Neuronal stem cell (in vitro differentiated cells): ENCODE measurements at regions not wholly inside any gene's neighbourhood (a gene's known extent, or its start where the extent isn't known, plus 50 kb on each side); places are given as distances from the start of the nearest gene placed in this dataset.

Experiments used
- DNase-seq: peaks from one replicate; pipeline ENCODE4 v3.0.0-alpha.2; 2013; ENCODE audit warnings: low spot score
- H2AFZ ChIP-seq: one replicate; pipeline ENCODE4 v1.6.1; 2013; ENCODE audit warnings: mild to moderate bottlenecking, low read length, inconsistent platforms
- H2AK5ac ChIP-seq: 2 replicates; pipeline ENCODE4 v1.6.1; 2013; ENCODE audit warnings: low read depth, mild to moderate bottlenecking, inconsistent platforms, low read length, moderate library complexity, mixed read lengths
- H2BK120ac ChIP-seq: 2 replicates; pipeline ENCODE4 v1.6.1; 2013; ENCODE audit warnings: low read depth, mild to moderate bottlenecking, inconsistent platforms, low read length, moderate library complexity, mixed read lengths
- H2BK12ac ChIP-seq: one replicate; pipeline ENCODE4 v1.6.1; 2013; ENCODE audit warnings: low read length, inconsistent platforms
- H2BK15ac ChIP-seq: 2 replicates; pipeline ENCODE4 v1.6.1; 2013; ENCODE audit warnings: mild to moderate bottlenecking, low read length, inconsistent platforms, mixed read lengths
- H2BK5ac ChIP-seq: one replicate; pipeline ENCODE4 v1.6.1; 2013; ENCODE audit warnings: inconsistent platforms, mild to moderate bottlenecking, low read length, moderate library complexity
- H3K14ac ChIP-seq: one replicate; pipeline ENCODE4 v1.6.1; 2013; ENCODE audit warnings: low read length, inconsistent platforms
- H3K18ac ChIP-seq: 2 replicates; pipeline ENCODE4 v1.6.1; 2013; ENCODE audit warnings: low read length, inconsistent platforms
- H3K23ac ChIP-seq: 2 replicates; pipeline ENCODE4 v1.6.1; 2013; ENCODE audit warnings: low read depth, mild to moderate bottlenecking, mixed read lengths, low read length, inconsistent platforms; ENCODE audit not compliant: poor library complexity
- H3K27ac ChIP-seq: replicated peaks from 3 replicates; pipeline ENCODE4 v1.5.1; 2013; ENCODE audit warnings: low read length, inconsistent platforms
- H3K27me3 ChIP-seq, 3 experiments: 2 replicates each; pipeline ENCODE4 v1.6.1; 2013; ENCODE audit warnings: low read length in 3 of 3, mild to moderate bottlenecking in 2 of 3, inconsistent platforms in 1 of 3, low read depth in 1 of 3, mixed read lengths in 1 of 3, moderate library complexity in 1 of 3; ENCODE audit not compliant: control insufficient read depth in 3 of 3, insufficient read depth in 3 of 3
- H3K36me3 ChIP-seq, 2 donors: replicated peaks in 1 of 2; 2 replicates each; pipeline ENCODE4 v1.6.1; 2013; ENCODE audit warnings: low read length in 2 of 2; ENCODE audit not compliant: control insufficient read depth in 2 of 2, insufficient read depth in 2 of 2
- H3K4ac ChIP-seq: 2 replicates; pipeline ENCODE4 v1.6.1; 2013; ENCODE audit warnings: inconsistent platforms, mild to moderate bottlenecking, low read length, moderate library complexity
- H3K4me1 ChIP-seq, 2 donors: 1 replicate in 1 of 2; 2 replicates in 1 of 2; pipeline ENCODE4 v1.6.1; 2013; ENCODE audit warnings: low read length in 2 of 2, low read depth in 1 of 2; ENCODE audit not compliant: control insufficient read depth in 2 of 2, insufficient read depth in 1 of 2
- H3K4me2 ChIP-seq: one replicate; pipeline ENCODE4 v1.6.1; 2013; ENCODE audit warnings: mild to moderate bottlenecking, low read length, inconsistent platforms; ENCODE audit not compliant: insufficient read depth, poor library complexity, severe bottlenecking
- H3K4me3 ChIP-seq, 2 donors: 2 replicates each; pipeline ENCODE4 v1.5.1; 2013; ENCODE audit warnings: low read length in 2 of 2, mild to moderate bottlenecking in 2 of 2, inconsistent platforms in 1 of 2, moderate library complexity in 1 of 2
- H3K79me1 ChIP-seq: one replicate; pipeline ENCODE4 v1.6.1; 2013; ENCODE audit warnings: low read depth, mild to moderate bottlenecking, inconsistent platforms, low read length, moderate library complexity
- H3K9ac ChIP-seq: one replicate; pipeline ENCODE4 v1.6.1; 2013; ENCODE audit warnings: mild to moderate bottlenecking, low read depth, low read length, inconsistent platforms; ENCODE audit not compliant: poor library complexity
- H3K9me3 ChIP-seq, 2 donors: replicated peaks in 1 of 2; 2 replicates each; pipeline versions ENCODE3 to v1.6.1; 2013; ENCODE audit warnings: low read length in 2 of 2, mild to moderate bottlenecking in 2 of 2, inconsistent platforms in 1 of 2, low read depth in 1 of 2, mixed read lengths in 1 of 2, moderate library complexity in 1 of 2; ENCODE audit not compliant: control insufficient read depth in 2 of 2, insufficient read depth in 1 of 2
- H4K8ac ChIP-seq: one replicate; pipeline ENCODE4 v1.6.1; 2013; ENCODE audit warnings: low read depth, mild to moderate bottlenecking, inconsistent platforms, low read length, moderate library complexity
- H4K91ac ChIP-seq: one replicate; pipeline ENCODE4 v1.6.1; 2013; ENCODE audit warnings: low read length, low read depth, mild to moderate bottlenecking, inconsistent platforms; ENCODE audit not compliant: poor library complexity
- WGBS, 2 donors: extraction: QIAGEN DNeasy Blood & Tissue Kit; methylation state at CpG; one replicate each; pipeline ENCODE4 v1.1.7; 2013; ENCODE audit warnings: missing lambda C conversion rate in 2 of 2, mixed read lengths in 1 of 2; ENCODE audit not compliant: insufficient read length in 2 of 2, insufficient replicate concordance in 1 of 2; ENCODE audit errors: extremely low coverage in 2 of 2; 5-methylcytosine and 5-hydroxymethylcytosine counted together

DNA sequence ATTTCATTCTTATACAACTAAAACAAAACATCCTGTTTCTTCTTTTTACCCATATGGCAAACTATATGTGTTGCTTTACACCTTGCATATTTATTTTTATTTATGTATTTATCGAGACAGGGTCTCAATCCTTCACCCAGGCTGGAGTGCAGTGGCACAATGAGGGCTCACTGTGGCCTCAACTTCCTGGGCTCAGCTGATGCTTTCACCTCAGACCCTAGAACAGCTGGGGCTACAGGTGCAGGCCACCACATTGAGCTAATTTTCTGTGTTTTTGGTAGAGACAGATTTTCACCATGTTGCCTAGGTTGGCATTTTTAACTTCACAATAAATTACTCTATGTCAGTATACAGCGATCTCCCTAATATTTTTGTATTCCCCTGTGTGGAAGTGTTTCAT is 522.0 kb downstream of the MBD2 start:
- peaks cover 0 to 3% of the 10 kb centered on the region in 2 donors for H3K4me1 ChIP-seq
- WGBS, 2 donors = no CpG with 5 or more reads among the region's 2 CpGs
- no peaks in the 10 kb centered on the region for H3K27me3 ChIP-seq
- H2BK5ac ChIP-seq = no peak overlapping the region
- no peak overlapping the region for H4K91ac ChIP-seq
- no peak overlapping the region for H4K8ac ChIP-seq
- no peak overlapping the region for H2AK5ac ChIP-seq
- no peak overlapping the region for H3K4me2 ChIP-seq
- H2BK120ac ChIP-seq = no peak overlapping the region
- H2BK12ac ChIP-seq = no peak overlapping the region
- no peak overlapping the region for H3K9ac ChIP-seq
- H3K9me3 ChIP-seq = no peaks in the 10 kb centered on the region
- no peak overlapping the region for H3K4ac ChIP-seq
- H3K27ac ChIP-seq = no peak overlapping the region
- no peak overlapping the region for H2BK15ac ChIP-seq
- no peak overlapping the region for H3K4me3 ChIP-seq
- no peak overlapping the region for H3K18ac ChIP-seq
- no peak for DNase-seq
- no peak overlapping the region for H2AFZ ChIP-seq
- no peak overlapping the region for H3K23ac ChIP-seq
- H3K79me1 ChIP-seq = no peaks in the 10 kb centered on the region
- no peaks in the 10 kb centered on the region for H3K36me3 ChIP-seq
- H3K14ac ChIP-seq = no peak overlapping the region

DNA sequence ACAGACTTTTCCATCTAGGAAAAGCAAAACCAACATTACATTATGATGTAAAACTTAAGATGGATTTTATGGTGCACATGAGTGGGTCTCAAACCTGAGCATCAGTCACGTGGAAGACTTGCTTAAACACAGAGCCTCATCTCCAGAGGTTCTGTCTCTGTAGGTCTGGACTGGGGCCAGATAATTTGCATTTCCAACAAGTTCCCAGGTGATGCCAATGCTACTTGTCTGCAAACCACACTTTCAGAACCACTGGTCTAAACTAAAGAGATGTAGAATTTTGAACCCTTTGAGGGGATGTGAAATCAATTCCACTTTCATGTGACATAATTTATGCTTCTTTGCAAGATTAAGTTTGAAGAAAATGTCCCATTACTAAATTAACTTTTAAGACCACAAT is 522.8 kb downstream of the MBD2 start:
- H3K18ac ChIP-seq = no peak overlapping the region
- H2AFZ ChIP-seq = no peak overlapping the region
- no peak overlapping the region for H4K91ac ChIP-seq
- H3K27ac ChIP-seq = no peak overlapping the region
- no peaks in the 10 kb centered on the region for H3K79me1 ChIP-seq
- H2AK5ac ChIP-seq = no peak overlapping the region
- H3K4me2 ChIP-seq = no peak overlapping the region
- no peaks in the 10 kb centered on the region for H3K27me3 ChIP-seq
- H2BK15ac ChIP-seq = no peak overlapping the region
- H3K36me3 ChIP-seq = no peaks in the 10 kb centered on the region
- H2BK120ac ChIP-seq = no peak overlapping the region
- H3K14ac ChIP-seq = no peak overlapping the region
- no peak for DNase-seq
- no peak overlapping the region for H3K4ac ChIP-seq
- no peak overlapping the region for H3K23ac ChIP-seq
- H4K8ac ChIP-seq = no peak overlapping the region
- H3K4me3 ChIP-seq = no peak overlapping the region
- no peaks in the 10 kb centered on the region for H3K9me3 ChIP-seq
- H2BK5ac ChIP-seq = no peak overlapping the region
- H2BK12ac ChIP-seq = no peak overlapping the region
- peaks cover 0 to 3% of the 10 kb centered on the region in 2 donors for H3K4me1 ChIP-seq
- H3K9ac ChIP-seq = no peak overlapping the region
- WGBS, 2 donors = no CpG with 5 or more reads among the region's 1 CpG

DNA sequence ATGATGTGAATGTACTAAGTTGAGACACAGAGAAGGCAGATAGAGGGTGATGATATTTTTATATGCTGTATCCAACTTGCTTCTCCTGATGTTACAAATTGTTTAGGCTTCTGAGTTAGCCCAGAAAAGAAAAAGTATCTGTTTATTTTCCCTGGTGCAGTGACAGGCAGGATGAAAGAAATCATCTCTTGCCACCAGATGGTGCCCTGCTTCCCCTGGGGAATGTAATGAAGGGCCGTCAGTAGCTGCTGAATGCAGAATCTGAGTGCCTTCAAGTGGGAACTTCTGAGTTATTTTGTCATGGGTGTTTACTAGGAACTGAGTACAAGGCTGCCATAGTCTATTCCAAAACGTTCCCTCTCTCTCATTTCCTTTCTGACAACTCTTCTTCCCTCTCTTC is 525.6 kb downstream of the MBD2 start:
- Histone ChIP-seq H3K4me2 (no peak overlapping the region), H2BK120ac (no peak overlapping the region), H2AFZ (peak overlapping the region; percentile 20), H4K91ac (no peak overlapping the region), H3K4ac (no peak overlapping the region), H2BK12ac (no peak overlapping the region), H3K79me1 (no peaks in the 10 kb centered on the region), H3K4me1 (no peaks in the 10 kb centered on the region), H2AK5ac (no peak overlapping the region), H2BK15ac (no peak overlapping the region), H3K9me3 (no peaks in the 10 kb centered on the region), H3K23ac (no peak overlapping the region), H3K36me3 (no peaks in the 10 kb centered on the region), H4K8ac (no peak overlapping the region), H3K18ac (no peak overlapping the region), H3K4me3 (no peak overlapping the region), H3K27me3 (no peaks in the 10 kb centered on the region), H3K14ac (no peak overlapping the region), H3K9ac (no peak overlapping the region), H2BK5ac (no peak overlapping the region), H3K27ac (no peak overlapping the region)
- peak; percentile 21 for DNase-seq
- WGBS, 2 donors = no CpG with 5 or more reads among the region's 2 CpGs

GRCh38 chr18:53689886-53690285 is 534.6 kb downstream of the MBD2 start:
- Histone ChIP-seq H2BK12ac (no peak overlapping the region), H3K27me3 (no peaks in the 10 kb centered on the region), H3K36me3 (no peaks in the 10 kb centered on the region), H2BK15ac (no peak overlapping the region), H2AFZ (no peak overlapping the region), H2AK5ac (no peak overlapping the region), H3K23ac (no peak overlapping the region), H2BK120ac (no peak overlapping the region), H3K4me3 (no peak overlapping the region), H3K9me3 (no peaks in the 10 kb centered on the region), H3K27ac (no peak overlapping the region), H3K18ac (no peak overlapping the region), H3K9ac (no peak overlapping the region), H4K8ac (no peak overlapping the region), H3K4ac (no peak overlapping the region), H3K4me2 (no peak overlapping the region), H2BK5ac (no peak overlapping the region), H3K4me1 (no peaks in the 10 kb centered on the region), H3K14ac (no peak overlapping the region), H3K79me1 (no peaks in the 10 kb centered on the region), H4K91ac (no peak overlapping the region)
- no peak for DNase-seq
- no CpG with 5 or more reads among the region's 2 CpGs for WGBS, 2 donors
